Neural cell (in vitro differentiated cells): ENCODE measurements at regions not wholly inside any gene's neighbourhood (a gene's known extent, or its start where the extent isn't known, plus 50 kb on each side); places are given as distances from the start of the nearest gene placed in this dataset.

Source experiments
- H2AFZ ChIP-seq: fragments of 200-600, 300-800 bp; sonication (generic), shearing (Covaris generic); 2 replicates; pipeline ENCODE4 v1.6.0; 2014; ENCODE audit warnings: low read depth, mild to moderate bottlenecking, antibody characterized with exemption, low read length, moderate library complexity
- H3F3A ChIP-seq: fragments of 200-600 bp; shearing (Covaris generic); 2 replicates; pipeline ENCODE4 v1.6.1; 2016; ENCODE audit warnings: mild to moderate bottlenecking, moderate library complexity, mixed read lengths, antibody characterized with exemption, low read length; ENCODE audit not compliant: insufficient read depth, poor library complexity, severe bottlenecking
- H3K27ac ChIP-seq: fragments of 200-600, 300-800 bp; sonication (generic), shearing (Covaris generic); 2 replicates; pipeline ENCODE4 v1.5.1; 2014; ENCODE audit warnings: mild to moderate bottlenecking, low read length, moderate library complexity
- H3K27me3 ChIP-seq: fragments of 300-800, 200-600 bp; sonication (generic), shearing (Covaris generic); 2 replicates; pipeline ENCODE4 v1.6.0; 2014; ENCODE audit warnings: mild to moderate bottlenecking, low read depth, low read length, moderate library complexity; ENCODE audit not compliant: insufficient read depth
- H3K36me3 ChIP-seq: fragments of 300-800, 200-600 bp; sonication (generic), shearing (Covaris generic); 2 replicates; pipeline ENCODE4 v1.5.1; 2014; ENCODE audit warnings: mild to moderate bottlenecking, antibody characterized with exemption, low read length, moderate library complexity; ENCODE audit not compliant: insufficient read depth
- H3K4me2 ChIP-seq: fragments of 300-800, 200-600 bp; sonication (generic), shearing (Covaris generic); 2 replicates; pipeline ENCODE4 v1.6.0; 2014; ENCODE audit warnings: mild to moderate bottlenecking, low read length
- H3K4me3 ChIP-seq: fragments of 300-800, 200-600 bp; sonication (generic), shearing (Covaris generic); 2 replicates; pipeline ENCODE4 v1.5.1; 2014; ENCODE audit warnings: mild to moderate bottlenecking, low read length, moderate library complexity
- H3K79me2 ChIP-seq: fragments of 200-600 bp; shearing (Covaris generic); replicated peaks from 2 replicates; pipeline ENCODE4 v1.6.0; 2014; ENCODE audit warnings: mild to moderate bottlenecking, low read length, moderate library complexity; ENCODE audit not compliant: insufficient read depth
- H3K9ac ChIP-seq: fragments of 300-800, 200-600 bp; sonication (generic), shearing (Covaris generic); 2 replicates; pipeline ENCODE4 v1.6.1; 2016; ENCODE audit warnings: mild to moderate bottlenecking, low read length, mixed read lengths
- H3K9me2 ChIP-seq: fragments of 200-600 bp; shearing (Covaris generic); 2 replicates; pipeline ENCODE4 v1.6.1; 2016; ENCODE audit warnings: mild to moderate bottlenecking, low read length, mixed read lengths; ENCODE audit not compliant: insufficient read depth
- H3K9me3 ChIP-seq: fragments of 200-600, 300-800 bp; sonication (generic), shearing (Covaris generic); 2 replicates; pipeline ENCODE4 v1.6.1; 2016; ENCODE audit warnings: mild to moderate bottlenecking, mixed run types, low read length, moderate library complexity, mixed read lengths
- H4K20me1 ChIP-seq: fragments of 200-600 bp; shearing (Covaris generic); 2 replicates; pipeline ENCODE4 v1.6.1; 2016; ENCODE audit warnings: mild to moderate bottlenecking, mixed run types; ENCODE audit not compliant: insufficient read depth
- CTCF ChIP-seq: fragments of 450-650 bp; IDR thresholded peaks from 2 replicates; pipeline ENCODE4 v1.5.1; 2014; ENCODE audit warnings: antibody characterized with exemption, mild to moderate bottlenecking, moderate library complexity; ENCODE audit not compliant: poor library complexity, severe bottlenecking
- EP300 ChIP-seq: fragments of 450-650 bp; conservative IDR thresholded peaks from 2 replicates; pipeline ENCODE4 v1.6.1; 2014; ENCODE audit warnings: antibody characterized with exemption, mild to moderate bottlenecking, moderate library complexity; ENCODE audit not compliant: poor library complexity, severe bottlenecking
- EZH2 ChIP-seq: fragments of 200-600, 300-800 bp; shearing (Covaris generic), sonication (generic); IDR thresholded peaks from 2 replicates; pipeline ENCODE4 v1.6.1; 2014; ENCODE audit warnings: antibody characterized with exemption, low read length, borderline replicate concordance, mild to moderate bottlenecking; ENCODE audit not compliant: insufficient read depth, poor library complexity, severe bottlenecking
- MXI1 ChIP-seq: fragments of 450-650 bp; conservative IDR thresholded peaks from 2 replicates; pipeline ENCODE4 v1.6.1; 2014; ENCODE audit warnings: antibody characterized with exemption, mild to moderate bottlenecking; ENCODE audit not compliant: poor library complexity, severe bottlenecking
- POLR2AphosphoS5 ChIP-seq: IDR thresholded peaks from 2 replicates; pipeline ENCODE4 v1.6.1; 2012
- RAD21 ChIP-seq: fragments of 450-650 bp; conservative IDR thresholded peaks from 2 replicates; pipeline ENCODE4 v1.6.1; 2014; ENCODE audit warnings: antibody characterized with exemption, mild to moderate bottlenecking, moderate library complexity
- REST ChIP-seq: IDR thresholded peaks from 2 replicates; pipeline ENCODE4 v1.6.1; 2012; ENCODE audit warnings: borderline replicate concordance
- SMC3 ChIP-seq: fragments of 450-650 bp; conservative IDR thresholded peaks from 2 replicates; pipeline ENCODE4 v1.6.1; 2014; ENCODE audit warnings: antibody characterized with exemption, mild to moderate bottlenecking, moderate library complexity; ENCODE audit not compliant: poor library complexity
- TAF1 ChIP-seq: IDR thresholded peaks from 2 replicates; pipeline ENCODE4 v1.6.1; 2012; ENCODE audit warnings: low read depth

- no peak overlapping the region for H2AFZ ChIP-seq
- H3K27me3 ChIP-seq: no peaks in the 10 kb centered on the region
- H4K20me1 ChIP-seq: no peaks in the 10 kb centered on the region
- TF ChIP-seq MXI1 (no peak), REST (no peak), CTCF (no peak), TAF1 (no peak), SMC3 (no peak), POLR2AphosphoS5 (no peak), RAD21 (no peak)
- no peak overlapping the region for H3K4me3 ChIP-seq
- no peaks in the 10 kb centered on the region for H3K79me2 ChIP-seq
- no peaks in the 10 kb centered on the region for H3F3A ChIP-seq
- no peaks in the 10 kb centered on the region for H3K9me3 ChIP-seq
- no peaks in the 10 kb centered on the region for H3K9me2 ChIP-seq
- H3K9ac ChIP-seq: no peak overlapping the region
- no peaks in the 10 kb centered on the region for H3K36me3 ChIP-seq
- H3K27ac ChIP-seq: no peak overlapping the region
- no peak overlapping the region for H3K4me2 ChIP-seq
Measured at GRCh38 chr6:115577270-115577669, 483.4 kb downstream of the FRK start.

DNA sequence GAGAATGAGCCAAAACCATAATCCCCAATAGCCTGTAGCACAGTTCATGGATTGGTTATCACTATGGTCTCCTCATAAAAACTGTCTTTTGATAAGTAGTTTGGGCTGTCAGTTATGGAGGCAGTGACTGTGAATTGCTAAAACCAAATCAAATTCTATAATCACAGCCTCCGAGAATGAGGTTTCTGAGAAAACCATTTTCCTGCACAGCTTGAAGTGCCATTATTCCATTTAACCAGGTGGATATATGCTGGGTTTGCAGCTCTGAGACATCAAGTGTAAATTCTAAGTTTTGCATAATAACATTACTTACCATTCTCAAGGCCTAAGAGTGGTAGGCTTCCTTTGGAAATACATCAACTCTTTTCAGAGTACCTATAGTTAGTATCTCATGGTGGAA is 485.4 kb downstream of the FRK start:
- H3K9me2 ChIP-seq: no peaks in the 10 kb centered on the region
- H2AFZ ChIP-seq: no peak overlapping the region
- no peak overlapping the region for H3K9ac ChIP-seq
- H4K20me1 ChIP-seq: no peaks in the 10 kb centered on the region
- H3K79me2 ChIP-seq: no peaks in the 10 kb centered on the region
- no peak overlapping the region for H3K4me3 ChIP-seq
- no peak for TF ChIP-seq RAD21
- peak; percentile 82 for TF ChIP-seq POLR2AphosphoS5
- TF ChIP-seq EP300: peak; percentile 71
- no peak for TF ChIP-seq CTCF
- TF ChIP-seq TAF1: no peak
- TF ChIP-seq MXI1: no peak
- no peak for TF ChIP-seq SMC3
- no peak for TF ChIP-seq REST
- no peak for TF ChIP-seq EZH2
- H3K27me3 ChIP-seq: no peaks in the 10 kb centered on the region
- H3K36me3 ChIP-seq: no peaks in the 10 kb centered on the region
- H3K4me2 ChIP-seq: no peak overlapping the region
- no peaks in the 10 kb centered on the region for H3F3A ChIP-seq
- no peaks in the 10 kb centered on the region for H3K9me3 ChIP-seq
- no peak overlapping the region for H3K27ac ChIP-seq
